B cell (primary cell): ENCODE measurements at regions not wholly inside any gene's neighbourhood (a gene's known extent, or its start where the extent isn't known, plus 50 kb on each side); places are given as distances from the start of the nearest gene placed in this dataset.

Source experiments
- ATAC-seq: fragments of 200-7000 bp; cut with Tn5 transposase; one replicate; pipeline ENCODE4 v1.10.0; 2021; ENCODE audit warnings: low read depth, mild to moderate bottlenecking, moderate number of reproducible peaks, moderate library complexity
- CTCF ChIA-PET: fragments of 350-600 bp; sonication (Branson Sonifier 250); formaldehyde crosslinking; loops from one replicate; lab custom pipeline; 2021; ENCODE audit warnings: antibody characterized with exemption, inconsistent platforms; lab: Charles Lee
- POLR2A ChIA-PET: fragments of 350-600 bp; sonication (Branson Sonifier 250); formaldehyde crosslinking; loops from one replicate; lab custom pipeline; 2021; ENCODE audit warnings: antibody characterized with exemption; lab: Charles Lee
- DNase-seq: peaks from one replicate; pipeline ENCODE4 v3.0.0; 2013
- H2AFZ ChIP-seq: 2 replicates; pipeline ENCODE4 v1.6.1; 2012; ENCODE audit warnings: mild to moderate bottlenecking, low read depth, low read length; ENCODE audit not compliant: insufficient read depth, poor library complexity, severe bottlenecking
- H3K27ac ChIP-seq, 2 donors: 1 replicate in 1 of 2; 2 replicates in 1 of 2; pipeline ENCODE4 v1.5.1; 2012 to 2013; ENCODE audit warnings: low read length in 2 of 2, mild to moderate bottlenecking in 2 of 2, moderate library complexity in 1 of 2
- H3K27me3 ChIP-seq, 4 experiments: fragments of 200-600 bp in 1 of 4; sonication (generic) in 1 of 4; replicated peaks in 1 of 4; 1 replicate in 2 of 4; 2 replicates in 2 of 4; pipeline versions ENCODE4 v1.6.1 to v1.7.0; 2013 to 2016; ENCODE audit warnings: low read length in 3 of 4, mild to moderate bottlenecking in 2 of 4, mixed read lengths in 1 of 4, moderate library complexity in 1 of 4; ENCODE audit not compliant: insufficient read depth in 4 of 4, control insufficient read depth in 3 of 4; ENCODE audit errors: control extremely low read depth in 1 of 4
- H3K36me3 ChIP-seq, 2 experiments: replicated peaks in 1 of 2; 1 replicate in 1 of 2; 2 replicates in 1 of 2; pipeline versions ENCODE4 v1.6.1 to v1.7.1; 2013; ENCODE audit warnings: low read length in 1 of 2; ENCODE audit not compliant: insufficient read depth in 2 of 2, control insufficient read depth in 1 of 2; ENCODE audit errors: control extremely low read depth in 1 of 2, extremely low read depth in 1 of 2
- H3K4me1 ChIP-seq, 2 donors: fragments of 200-600 bp in 1 of 2; sonication (generic) in 1 of 2; 1 replicate in 1 of 2; 2 replicates in 1 of 2; pipeline versions ENCODE4 v1.5.1 to v1.6.1; 2013 to 2017; ENCODE audit warnings: low read length in 2 of 2; ENCODE audit not compliant: control insufficient read depth in 2 of 2, insufficient read depth in 2 of 2
- H3K4me2 ChIP-seq: replicated peaks from 2 replicates; pipeline ENCODE3; 2012; ENCODE audit warnings: mild to moderate bottlenecking, low read depth, low read length; ENCODE audit not compliant: poor library complexity, severe bottlenecking
- H3K4me3 ChIP-seq, 5 experiments: fragments of 200-600 bp in 1 of 5; sonication (generic) in 1 of 5; 1 replicate in 3 of 5; 2 replicates in 2 of 5; pipeline versions ENCODE4 v1.5.1 to v1.7.0; 2011 to 2016; ENCODE audit warnings: low read length in 4 of 5, mild to moderate bottlenecking in 4 of 5, low read depth in 2 of 5, control low read depth in 1 of 5, moderate library complexity in 1 of 5; ENCODE audit not compliant: insufficient read depth in 1 of 5; ENCODE audit errors: control extremely low read depth in 1 of 5, extremely low read depth in 1 of 5
- H3K79me2 ChIP-seq: fragments of 200-600 bp; sonication (generic); one replicate; pipeline ENCODE4 v1.6.0; 2016; ENCODE audit warnings: low read length; ENCODE audit not compliant: control insufficient read depth, insufficient read depth
- H3K9ac ChIP-seq: fragments of 200-600 bp; sonication (generic); 2 replicates; pipeline ENCODE4 v1.6.1; 2017; ENCODE audit warnings: mild to moderate bottlenecking, low read length, moderate library complexity
- H3K9me3 ChIP-seq, 3 donors: one replicate each; pipeline versions ENCODE4 v1.6.1 to v1.7.1; 2013; ENCODE audit warnings: low read length in 2 of 3; ENCODE audit not compliant: control insufficient read depth in 2 of 3, insufficient read depth in 1 of 3; ENCODE audit errors: control extremely low read depth in 1 of 3
- H4K20me1 ChIP-seq: 2 replicates; pipeline ENCODE4 v1.6.0; 2012; ENCODE audit warnings: mild to moderate bottlenecking, low read length; ENCODE audit not compliant: insufficient read depth, control insufficient read depth, poor library complexity, severe bottlenecking
- H3K27ac Mint-ChIP-seq: one replicate; pipeline ENCODE4 v1.8.0; 2021; ENCODE audit warnings: mixed read lengths
- H3K27me3 Mint-ChIP-seq: one replicate; pipeline ENCODE4 v1.8.0; 2021; ENCODE audit warnings: mixed read lengths
- H3K4me1 Mint-ChIP-seq: one replicate; pipeline ENCODE4 v1.8.0; 2021; ENCODE audit warnings: mixed read lengths
- H3K4me3 Mint-ChIP-seq: one replicate; pipeline ENCODE4 v1.8.0; 2021; ENCODE audit warnings: mixed read lengths
- H3K9me3 Mint-ChIP-seq: one replicate; pipeline ENCODE4 v1.8.0; 2022; ENCODE audit warnings: mixed read lengths; ENCODE audit not compliant: insufficient read depth
- EZH2 ChIP-seq: IDR thresholded peaks from 2 replicates; pipeline ENCODE4 v1.6.1; 2012; ENCODE audit warnings: borderline replicate concordance, low read depth, mild to moderate bottlenecking, moderate library complexity, low read length; ENCODE audit not compliant: insufficient read depth, poor library complexity, severe bottlenecking
- WGBS: methylation state at CpG from one replicate; pipeline ENCODE4 v1.1.5; 2013; ENCODE audit warnings: missing lambda C conversion rate; ENCODE audit not compliant: insufficient coverage; 5-methylcytosine and 5-hydroxymethylcytosine counted together
- intact Hi-C: fragments of 100-400 bp; cut with micrococcal nuclease; formaldehyde crosslinking; loops from one replicate; pipeline ENCODE4 v1.10.0; 2022
- TF ChIP-seq, protein P1 (sequence below): fragments of 200-600 bp; IDR thresholded peaks from one replicate; pipeline ENCODE4 v1.8.0; 2022; ENCODE audit warnings: antibody characterized with exemption, mild to moderate bottlenecking

DNA sequence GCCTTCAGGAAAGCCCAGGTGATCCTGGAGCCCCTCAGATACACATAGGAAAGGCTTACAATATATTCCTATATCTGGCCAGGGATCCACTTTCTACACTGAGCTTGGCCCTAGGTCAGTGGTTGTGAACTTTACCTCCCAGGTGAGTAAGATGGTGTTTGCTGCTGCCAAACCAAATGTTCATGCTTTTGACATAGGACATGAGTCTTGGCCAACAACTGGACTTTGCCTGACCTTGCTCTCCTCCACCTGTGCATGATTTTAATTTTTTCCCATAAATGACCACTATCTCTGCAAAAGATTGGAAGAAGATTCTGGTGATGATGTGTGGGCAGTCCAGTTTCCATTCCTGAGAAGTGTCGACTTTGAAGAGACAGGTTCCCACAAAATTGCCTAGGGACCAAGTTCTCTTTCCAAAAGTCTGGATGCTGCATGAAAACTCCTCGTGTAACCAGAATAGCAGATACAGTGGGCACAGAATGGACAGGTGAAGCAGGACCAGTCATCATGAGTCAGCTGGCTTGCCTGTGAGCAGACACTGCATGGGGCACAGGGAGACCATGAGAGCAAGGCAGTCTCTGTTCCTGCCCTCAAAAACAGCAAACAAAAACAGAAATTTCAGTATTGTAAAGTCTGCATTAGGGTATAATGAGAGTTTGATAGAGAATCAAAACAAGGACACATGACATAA, 226.4 kb upstream of the MON1B start:
- H3K9me3 Mint-ChIP-seq = no peaks in the 10 kb centered on the region
- H3K4me3 Mint-ChIP-seq = no peak overlapping the region
- peaks cover 4% of the 10 kb centered on the region for H3K4me1 Mint-ChIP-seq
- DNase-seq (no peak), ATAC-seq (no peak)
- H3K4me1 ChIP-seq = peaks cover 0 to 2% of the 10 kb centered on the region in 2 donors
- H3K4me3 ChIP-seq = no peak overlapping the region
- H3K79me2 ChIP-seq = no peaks in the 10 kb centered on the region
- intact Hi-C loops = no loop called here
- H3K9ac ChIP-seq = no peak overlapping the region
- no peak overlapping the region for H3K27ac ChIP-seq
- ChIA-PET CTCF (no interaction called here), POLR2A (no interaction called here)
- no peaks in the 10 kb centered on the region for H3K27me3 ChIP-seq
- no peaks in the 10 kb centered on the region for H4K20me1 ChIP-seq
- no peak overlapping the region for H3K27ac Mint-ChIP-seq
- H3K9me3 ChIP-seq = no peaks in the 10 kb centered on the region
- no peaks in the 10 kb centered on the region for H3K36me3 ChIP-seq
- TF ChIP-seq, protein P1, sequence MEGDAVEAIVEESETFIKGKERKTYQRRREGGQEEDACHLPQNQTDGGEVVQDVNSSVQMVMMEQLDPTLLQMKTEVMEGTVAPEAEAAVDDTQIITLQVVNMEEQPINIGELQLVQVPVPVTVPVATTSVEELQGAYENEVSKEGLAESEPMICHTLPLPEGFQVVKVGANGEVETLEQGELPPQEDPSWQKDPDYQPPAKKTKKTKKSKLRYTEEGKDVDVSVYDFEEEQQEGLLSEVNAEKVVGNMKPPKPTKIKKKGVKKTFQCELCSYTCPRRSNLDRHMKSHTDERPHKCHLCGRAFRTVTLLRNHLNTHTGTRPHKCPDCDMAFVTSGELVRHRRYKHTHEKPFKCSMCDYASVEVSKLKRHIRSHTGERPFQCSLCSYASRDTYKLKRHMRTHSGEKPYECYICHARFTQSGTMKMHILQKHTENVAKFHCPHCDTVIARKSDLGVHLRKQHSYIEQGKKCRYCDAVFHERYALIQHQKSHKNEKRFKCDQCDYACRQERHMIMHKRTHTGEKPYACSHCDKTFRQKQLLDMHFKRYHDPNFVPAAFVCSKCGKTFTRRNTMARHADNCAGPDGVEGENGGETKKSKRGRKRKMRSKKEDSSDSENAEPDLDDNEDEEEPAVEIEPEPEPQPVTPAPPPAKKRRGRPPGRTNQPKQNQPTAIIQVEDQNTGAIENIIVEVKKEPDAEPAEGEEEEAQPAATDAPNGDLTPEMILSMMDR = no peak
- no peak for TF ChIP-seq EZH2
- H2AFZ ChIP-seq = no peak overlapping the region
- H3K27me3 Mint-ChIP-seq = no peaks in the 10 kb centered on the region
- WGBS = 83% methylated on average over 2 of the region's 2 CpGs
- no peak overlapping the region for H3K4me2 ChIP-seq

DNA sequence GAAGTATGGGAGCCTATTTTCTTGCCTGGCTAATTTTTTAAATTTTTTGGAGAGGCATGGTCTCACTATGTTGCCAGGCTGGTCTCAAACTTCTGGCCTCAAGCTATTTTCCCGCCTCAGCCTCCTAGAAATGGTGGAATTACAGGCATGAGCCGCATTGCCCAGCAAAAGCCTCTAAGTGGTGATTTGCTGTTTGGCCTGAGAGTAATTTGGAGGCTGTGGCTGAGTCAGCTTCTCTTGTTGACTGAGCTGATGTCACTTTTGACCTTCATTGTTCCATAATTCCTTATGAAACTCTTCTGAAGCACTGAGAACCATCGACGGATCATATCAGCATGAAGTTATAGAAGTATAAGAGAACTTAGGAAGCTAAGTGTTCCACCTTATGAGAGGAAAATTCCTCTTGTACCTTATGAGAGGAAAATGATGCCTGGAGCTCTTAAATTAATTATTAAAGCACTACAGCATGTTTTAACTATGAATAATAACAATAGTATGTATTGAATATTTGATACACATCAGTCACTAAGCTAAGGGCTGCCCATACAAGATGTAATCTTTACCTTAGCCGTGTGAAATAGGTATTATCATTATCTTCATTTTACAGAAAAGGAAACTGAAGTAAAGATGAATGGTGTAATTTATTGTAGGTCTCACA, 220.8 kb upstream of the MON1B start:
- Histone ChIP-seq H3K79me2 (no peaks in the 10 kb centered on the region), H3K9me3 (no peaks in the 10 kb centered on the region), H3K4me2 (no peak overlapping the region), H3K27ac (no peak overlapping the region), H3K4me3 (no peak overlapping the region), H3K27me3 (no peaks in the 10 kb centered on the region), H3K4me1 (no peaks in the 10 kb centered on the region), H2AFZ (no peak overlapping the region), H3K9ac (no peak overlapping the region), H3K36me3 (no peaks in the 10 kb centered on the region), H4K20me1 (no peaks in the 10 kb centered on the region)
- DNase-seq = no peak
- TF ChIP-seq EZH2 = no peak
- TF ChIP-seq, protein P1 = no peak
- WGBS = 80% methylated on average over 2 of the region's 5 CpGs
- Mint-ChIP-seq H3K27me3 (no peaks in the 10 kb centered on the region), H3K4me3 (no peak overlapping the region), H3K27ac (no peak overlapping the region), H3K9me3 (no peaks in the 10 kb centered on the region), H3K4me1 (no peaks in the 10 kb centered on the region)
- intact Hi-C loops = no loop called here
- ATAC-seq = no peak
- ChIA-PET POLR2A (no interaction called here), CTCF (no interaction called here)
